HG02798 (cell line): ENCODE measurements at regions not wholly inside any gene's neighbourhood (a gene's known extent, or its start where the extent isn't known, plus 50 kb on each side); places are given as distances from the start of the nearest gene placed in this dataset.
A peak's percentile ranks its signal among the peaks of the same experiment; 100 is the strongest.

ENCODE experiments used
- ATAC-seq: cut with Tn5 transposase; IDR thresholded peaks from one replicate; pipeline ENCODE4 v1.9.1; 2021; ENCODE audit warnings: mild to moderate bottlenecking; ENCODE audit not compliant: unreplicated experiment, poor library complexity

DNA sequence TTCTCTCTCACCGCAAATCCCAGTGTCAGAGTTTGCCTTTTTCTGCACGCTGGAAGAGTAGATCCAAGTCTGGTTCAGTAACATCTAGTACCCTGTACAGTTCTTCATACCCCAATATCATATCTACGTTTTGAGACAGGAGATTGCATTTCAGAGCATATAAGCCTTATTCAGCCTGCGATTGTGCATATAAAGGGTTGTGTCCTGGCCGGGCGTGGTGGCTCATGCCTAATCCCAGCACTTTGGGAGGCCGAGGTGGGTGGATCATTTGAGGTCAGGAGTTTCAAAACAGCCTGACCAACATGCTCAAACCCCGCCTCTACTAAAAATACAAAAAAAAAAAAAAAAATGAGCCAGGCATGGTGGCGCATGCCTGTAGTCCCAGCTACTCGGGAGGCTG is 104.9 kb downstream of the MTNR1B start:
- no peak for ATAC-seq

GRCh38 chr11:93075782-93076181 is 106.3 kb downstream of the MTNR1B start:
- no peak for ATAC-seq

GRCh38 chr11:93080146-93080759 is 110.8 kb downstream of the MTNR1B start:
- no peak for ATAC-seq

DNA sequence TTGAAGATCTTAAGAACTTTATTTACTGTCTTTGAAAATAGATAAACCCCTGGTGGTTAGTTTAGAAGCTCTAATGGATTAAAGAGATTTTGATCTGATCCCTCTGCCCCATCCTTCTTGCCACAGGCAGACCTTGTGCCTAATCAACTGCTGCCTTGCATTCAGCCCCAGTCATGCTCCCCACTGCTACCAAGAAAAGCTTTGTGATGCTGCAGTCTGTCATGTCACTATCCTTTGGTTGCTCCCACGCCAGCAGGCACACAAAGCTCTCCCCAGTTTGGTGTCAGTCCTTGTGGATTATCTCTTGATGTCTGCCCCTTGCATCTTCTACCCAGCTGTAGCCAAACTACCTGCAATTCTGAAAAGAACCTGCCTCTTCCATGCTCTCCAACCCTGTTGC is 112.2 kb downstream of the MTNR1B start:
- no peak for ATAC-seq

DNA sequence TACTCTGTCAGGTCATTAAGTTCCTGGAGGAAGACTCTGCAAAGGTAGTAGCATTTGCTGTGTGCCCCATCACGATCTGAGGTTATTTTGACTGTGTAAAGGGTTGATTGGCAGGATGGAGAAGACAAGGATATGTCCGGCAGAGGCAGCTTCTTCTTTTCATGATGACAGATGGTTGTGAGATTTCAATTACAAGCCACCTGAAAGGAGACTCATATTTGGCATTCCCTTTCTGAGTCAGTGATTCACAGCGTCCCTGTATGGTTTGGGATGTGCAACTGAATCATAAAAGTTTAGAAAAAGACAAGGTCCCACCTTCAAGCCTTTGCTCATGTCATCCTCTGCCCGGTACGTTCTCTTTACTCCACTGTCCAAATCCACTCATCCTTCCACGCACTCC is 113.4 kb downstream of the MTNR1B start:
- no peak for ATAC-seq

GRCh38 chr11:93084727-93085505 is 112.9 kb downstream of the SLC36A4 start:
- no peak for ATAC-seq

DNA sequence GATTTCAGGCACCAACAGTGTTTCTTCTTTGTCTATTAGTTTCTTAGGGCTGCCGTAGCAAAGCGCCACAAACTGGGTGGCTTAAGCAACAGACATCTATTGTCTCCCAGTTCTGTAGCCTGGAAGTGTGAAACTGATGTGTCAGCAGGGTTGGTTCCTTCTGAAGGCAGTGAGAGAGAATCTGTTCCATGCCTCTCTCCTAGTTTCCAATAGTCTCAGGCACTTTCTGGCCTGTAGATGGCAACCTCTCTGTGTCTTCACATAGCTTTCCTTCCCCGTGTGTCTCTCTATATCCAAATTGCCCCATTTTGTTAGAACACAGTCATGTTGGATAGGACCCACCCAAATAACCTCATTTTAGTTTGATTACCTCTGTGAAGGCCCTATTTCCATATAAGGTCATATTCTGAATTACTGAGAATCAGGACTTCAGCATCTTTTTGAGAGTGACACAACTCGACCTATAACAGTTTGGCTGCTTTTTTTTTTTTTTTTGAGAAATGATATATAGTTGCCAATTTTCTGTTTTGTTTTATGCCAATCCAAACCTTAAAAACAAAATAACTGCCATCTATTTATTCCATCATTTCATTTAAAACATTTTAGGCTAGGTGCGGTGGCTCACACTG is 108.2 kb downstream of the SLC36A4 start:
- peak; percentile 55 for ATAC-seq
